ENCODE measurements at regions not wholly inside any gene's neighbourhood (a gene's known extent, or its start where the extent isn't known, plus 50 kb on each side); places are given as distances from the start of the nearest gene placed in this dataset.

DNA sequence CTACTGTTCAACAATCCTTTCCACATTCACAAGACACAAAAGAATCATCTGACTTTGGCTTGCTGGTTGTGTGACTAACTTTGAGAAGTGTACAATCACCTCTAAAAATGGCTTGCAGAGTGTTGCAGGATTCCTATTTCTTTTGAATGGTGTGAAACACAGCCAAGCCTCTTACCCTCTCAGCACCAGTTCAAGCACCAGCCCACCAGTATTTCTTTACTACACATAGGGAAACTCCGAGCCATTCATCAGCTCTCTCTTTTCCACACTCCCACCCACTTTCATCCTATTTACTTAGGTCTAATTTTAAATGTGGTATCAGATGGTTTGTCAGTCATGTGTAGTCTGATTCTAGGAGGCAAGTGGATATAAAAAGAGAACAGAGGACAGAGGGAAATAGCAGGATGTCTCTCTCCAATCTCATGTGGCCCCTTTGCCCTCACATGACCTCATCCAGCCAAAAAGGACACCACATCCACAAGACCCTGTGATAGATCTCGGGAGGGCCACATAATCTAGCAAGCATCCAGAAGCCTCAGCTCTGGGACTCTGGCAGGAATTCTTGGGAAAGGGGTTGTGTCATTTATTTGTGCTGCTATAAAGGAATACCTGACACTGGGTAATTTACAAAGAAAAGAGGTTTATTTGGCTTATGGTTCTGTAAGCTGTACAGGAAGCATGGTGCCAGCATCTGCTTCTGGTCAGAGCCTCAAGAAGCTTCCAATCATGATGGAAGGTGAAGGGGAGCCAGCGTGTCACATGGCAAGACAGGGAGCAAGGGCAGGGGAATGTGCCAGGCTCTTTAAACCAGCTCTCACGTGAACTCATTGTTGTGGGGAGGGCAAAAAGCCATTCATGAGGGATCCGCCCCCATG, 66.8 kb upstream of the NEBL start:
- Histone ChIP-seq H3K9me3 (no peaks in the 10 kb centered on the region), H3K27ac (no peak overlapping the region), H3K4me1 (replicated peaks) (no peaks in the 10 kb centered on the region), H3K36me3 (no peaks in the 10 kb centered on the region), H3K27me3 (replicated peaks; ENCODE audit: insufficient read depth) (no peaks in the 10 kb centered on the region), H3K4me3 (no peak overlapping the region)
- no peak for DNase-seq (ENCODE audit: low spot score)
- WGBS, result 74% methylated on average over 5 of the region's 5 CpGs
- TF ChIP-seq POLR2A (IDR thresholded peaks at IDR 0.05) (no peak), POLR2AphosphoS5 (IDR thresholded peaks at IDR 0.05) (no peak)
- TF ChIP-seq, protein P1, sequence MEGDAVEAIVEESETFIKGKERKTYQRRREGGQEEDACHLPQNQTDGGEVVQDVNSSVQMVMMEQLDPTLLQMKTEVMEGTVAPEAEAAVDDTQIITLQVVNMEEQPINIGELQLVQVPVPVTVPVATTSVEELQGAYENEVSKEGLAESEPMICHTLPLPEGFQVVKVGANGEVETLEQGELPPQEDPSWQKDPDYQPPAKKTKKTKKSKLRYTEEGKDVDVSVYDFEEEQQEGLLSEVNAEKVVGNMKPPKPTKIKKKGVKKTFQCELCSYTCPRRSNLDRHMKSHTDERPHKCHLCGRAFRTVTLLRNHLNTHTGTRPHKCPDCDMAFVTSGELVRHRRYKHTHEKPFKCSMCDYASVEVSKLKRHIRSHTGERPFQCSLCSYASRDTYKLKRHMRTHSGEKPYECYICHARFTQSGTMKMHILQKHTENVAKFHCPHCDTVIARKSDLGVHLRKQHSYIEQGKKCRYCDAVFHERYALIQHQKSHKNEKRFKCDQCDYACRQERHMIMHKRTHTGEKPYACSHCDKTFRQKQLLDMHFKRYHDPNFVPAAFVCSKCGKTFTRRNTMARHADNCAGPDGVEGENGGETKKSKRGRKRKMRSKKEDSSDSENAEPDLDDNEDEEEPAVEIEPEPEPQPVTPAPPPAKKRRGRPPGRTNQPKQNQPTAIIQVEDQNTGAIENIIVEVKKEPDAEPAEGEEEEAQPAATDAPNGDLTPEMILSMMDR (IDR thresholded peaks at IDR 0.05), result no peak
- intact Hi-C loops (cut with DNase I), result no loop called here

DNA sequence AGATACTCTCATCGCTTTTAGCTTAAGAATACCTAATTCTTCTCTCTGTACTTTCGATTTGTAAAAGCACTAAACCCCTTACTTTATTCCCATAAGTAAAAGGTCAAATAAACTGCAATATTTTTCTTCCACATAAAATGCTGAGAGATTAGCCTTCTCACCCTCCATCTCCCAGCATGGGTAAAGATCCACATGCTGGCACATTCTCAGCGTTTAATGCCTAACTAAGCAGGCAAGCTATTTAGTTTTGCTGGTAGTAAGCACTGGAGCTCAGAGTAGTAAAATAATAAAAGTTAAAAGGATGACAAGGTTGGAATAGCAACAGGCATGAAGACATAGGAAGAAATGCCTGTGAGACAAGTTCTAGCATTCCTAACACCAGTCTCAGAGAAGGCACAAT, 65.9 kb upstream of the NEBL start:
- H3K36me3 ChIP-seq, result no peaks in the 10 kb centered on the region
- no peaks in the 10 kb centered on the region for H3K27me3 ChIP-seq (replicated peaks; ENCODE audit: insufficient read depth)
- H3K4me1 ChIP-seq (replicated peaks), result no peaks in the 10 kb centered on the region
- intact Hi-C loops (cut with DNase I), result no loop called here
- no peak overlapping the region for H3K27ac ChIP-seq
- no peak overlapping the region for H3K4me3 ChIP-seq
- WGBS, result 77% methylated on average over 3 of the region's 3 CpGs
- TF ChIP-seq, protein P1 (IDR thresholded peaks at IDR 0.05), result no peak
- no peak for TF ChIP-seq POLR2A (IDR thresholded peaks at IDR 0.05)
- TF ChIP-seq POLR2AphosphoS5 (IDR thresholded peaks at IDR 0.05), result no peak
- H3K9me3 ChIP-seq, result no peaks in the 10 kb centered on the region
- no peak for DNase-seq (ENCODE audit: low spot score)

DNA sequence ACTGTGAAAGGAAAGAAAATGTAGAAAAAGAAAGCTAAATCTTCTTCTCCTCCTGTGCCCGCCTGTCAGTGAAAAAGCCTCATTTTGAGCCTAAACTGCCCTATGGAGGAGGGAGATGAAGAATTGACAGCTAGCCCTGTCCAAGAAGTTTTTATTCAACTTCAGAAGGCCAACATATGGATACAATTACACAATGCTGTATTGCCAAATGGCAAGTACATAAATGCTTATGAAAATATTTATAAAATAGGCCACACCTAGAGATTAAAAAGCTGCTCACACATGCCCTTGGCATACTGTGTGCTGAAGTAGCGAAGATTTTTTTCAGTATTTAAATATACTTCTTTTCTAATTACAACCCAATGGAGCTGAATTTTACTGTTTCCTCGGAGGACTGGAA, 65.1 kb upstream of the NEBL start:
- Histone ChIP-seq H3K4me3 (no peak overlapping the region), H3K4me1 (replicated peaks) (no peaks in the 10 kb centered on the region), H3K27ac (no peak overlapping the region), H3K27me3 (replicated peaks; ENCODE audit: insufficient read depth) (no peaks in the 10 kb centered on the region), H3K9me3 (no peaks in the 10 kb centered on the region), H3K36me3 (no peaks in the 10 kb centered on the region)
- intact Hi-C loops (cut with DNase I), result no loop called here
- DNase-seq (ENCODE audit: low spot score), result no peak
- TF ChIP-seq, protein P1 (IDR thresholded peaks at IDR 0.05), result no peak
- TF ChIP-seq POLR2A (IDR thresholded peaks at IDR 0.05) (no peak), POLR2AphosphoS5 (IDR thresholded peaks at IDR 0.05) (no peak)
- 61% methylated on average over 3 of the region's 3 CpGs for WGBS

DNA sequence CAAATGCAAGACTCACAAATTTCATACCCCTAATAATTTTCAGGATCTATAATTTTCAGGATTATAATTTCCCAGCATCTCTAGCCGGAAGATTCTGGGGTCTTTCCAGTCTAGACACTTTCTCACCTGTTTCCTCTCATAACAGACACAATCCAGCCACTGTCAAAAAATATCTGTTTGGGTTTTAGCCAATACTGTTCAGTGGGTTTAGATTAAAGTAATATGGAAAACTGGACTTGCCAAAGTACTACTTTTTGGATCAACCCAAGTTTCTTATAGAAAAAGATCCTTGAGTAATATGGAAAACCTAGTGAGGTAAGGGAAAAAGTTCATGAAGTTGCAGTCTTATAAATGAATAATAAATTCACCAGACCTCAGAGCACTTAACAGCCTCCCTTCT, 62.1 kb upstream of the NEBL start:
- Histone ChIP-seq H3K36me3 (no peaks in the 10 kb centered on the region), H3K4me3 (no peak overlapping the region), H3K27ac (no peak overlapping the region), H3K9me3 (no peaks in the 10 kb centered on the region), H3K4me1 (replicated peaks) (no peaks in the 10 kb centered on the region), H3K27me3 (replicated peaks; ENCODE audit: insufficient read depth) (no peaks in the 10 kb centered on the region)
- intact Hi-C loops (cut with DNase I), result no loop called here
- 100% methylated on average over 1 of the region's 1 CpG for WGBS
- no peak for DNase-seq (ENCODE audit: low spot score)
- TF ChIP-seq, protein P1 (IDR thresholded peaks at IDR 0.05), result no peak
- no peak for TF ChIP-seq POLR2A (IDR thresholded peaks at IDR 0.05)
- TF ChIP-seq POLR2AphosphoS5 (IDR thresholded peaks at IDR 0.05), result no peak

DNA sequence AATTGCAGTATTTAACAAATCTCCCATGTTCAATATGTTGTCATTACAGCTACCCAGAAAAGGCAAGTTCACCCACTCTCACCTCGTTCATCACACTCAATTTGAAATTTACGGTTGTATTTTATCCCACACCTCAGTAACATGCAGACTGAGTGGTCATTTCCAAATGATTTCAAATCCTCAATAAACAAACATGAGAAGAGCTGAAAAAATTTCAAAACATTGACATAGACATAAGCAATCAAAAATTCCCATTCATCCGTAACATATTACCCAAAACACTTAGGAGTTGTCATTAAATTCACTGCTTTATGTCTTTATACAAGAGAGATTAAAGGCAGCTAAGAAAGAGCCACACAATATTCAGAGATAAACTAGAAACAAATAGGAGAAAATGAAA, 61.7 kb upstream of the NEBL start:
- H3K27ac ChIP-seq, result no peak overlapping the region
- H3K36me3 ChIP-seq, result no peaks in the 10 kb centered on the region
- intact Hi-C loops (cut with DNase I), result no loop called here
- no peaks in the 10 kb centered on the region for H3K27me3 ChIP-seq (replicated peaks; ENCODE audit: insufficient read depth)
- H3K4me1 ChIP-seq (replicated peaks), result no peaks in the 10 kb centered on the region
- 93% methylated on average over 3 of the region's 3 CpGs for WGBS
- H3K9me3 ChIP-seq, result no peaks in the 10 kb centered on the region
- no peak for DNase-seq (ENCODE audit: low spot score)
- TF ChIP-seq POLR2A (IDR thresholded peaks at IDR 0.05) (no peak), POLR2AphosphoS5 (IDR thresholded peaks at IDR 0.05) (no peak)
- TF ChIP-seq, protein P1 (IDR thresholded peaks at IDR 0.05), result no peak
- H3K4me3 ChIP-seq, result no peak overlapping the region
